ENCODE measurements at regions not wholly inside any gene's neighbourhood (a gene's known extent, or its start where the extent isn't known, plus 50 kb on each side); places are given as distances from the start of the nearest gene placed in this dataset.
"Not testable (repeated sequence)": the region's sequence is repeated elsewhere in the genome, so short reads cannot be mapped to it uniquely, and the experiment has no call there.

- Histone ChIP-seq H3K4me3 (ENCODE audit: low read length) (no peak overlapping the region), H3K9me3 (ENCODE audit: low read length) (no peaks in the 10 kb centered on the region), H3K36me3 (ENCODE audit: insufficient read depth, low read length) (no peaks in the 10 kb centered on the region), H3K27ac (ENCODE audit: low read depth, low read length) (no peak overlapping the region), H3K27me3 (ENCODE audit: insufficient read depth, low read length, poor library complexity, severe bottlenecking) (no peaks in the 10 kb centered on the region), H3K4me1 (ENCODE audit: insufficient read depth, low read length) (no peaks in the 10 kb centered on the region)
- no peak for DNase-seq
- H3K27me3 Mint-ChIP-seq: peaks cover 0 to 4% of the 10 kb centered on the region in 2 donors
- no peaks in the 10 kb centered on the region for H3K9me3 Mint-ChIP-seq
- H3K4me3 Mint-ChIP-seq: no peak overlapping the region
- CTCF ChIA-PET: interaction anchor here (1.1 to 2.7 kb wide), 3 partner anchors 31 to 171 kb away, joined by 4 to 17 read pairs (median 4); no protein-coding TSS in a partner anchor
- no peak overlapping the region for H3K27ac Mint-ChIP-seq
- H3K36me3 Mint-ChIP-seq: no peaks in the 10 kb centered on the region
- POLR2A ChIA-PET: no interaction called here
- H3K4me1 Mint-ChIP-seq: no peaks in the 10 kb centered on the region
Observed at GRCh38 chr1:9459816-9460407, 79.4 kb upstream of the SLC25A33 start.

GRCh38 chr1:9465640-9466039 lies 73.6 kb upstream of the SLC25A33 start:
- Mint-ChIP-seq H3K4me1 (no peaks in the 10 kb centered on the region), H3K9me3 (no peaks in the 10 kb centered on the region), H3K36me3 (no peaks in the 10 kb centered on the region), H3K4me3 (no peak overlapping the region), H3K27ac (no peak overlapping the region), H3K27me3 (peaks cover 8 to 33% of the 10 kb centered on the region in 2 donors)
- no peaks in the 10 kb centered on the region for H3K9me3 ChIP-seq (ENCODE audit: low read length)
- H3K4me3 ChIP-seq (ENCODE audit: low read length): no peak overlapping the region
- H3K4me1 ChIP-seq (ENCODE audit: insufficient read depth, low read length): no peaks in the 10 kb centered on the region
- H3K36me3 ChIP-seq (ENCODE audit: insufficient read depth, low read length): no peaks in the 10 kb centered on the region
- CTCF ChIA-PET: interaction anchor here (2.5 kb wide), 1 partner anchor 10 kb away, joined by 7 read pairs; no protein-coding TSS in a partner anchor
- H3K27ac ChIP-seq (ENCODE audit: low read depth, low read length): no peak overlapping the region
- H3K27me3 ChIP-seq (ENCODE audit: insufficient read depth, low read length, poor library complexity, severe bottlenecking): no peaks in the 10 kb centered on the region
- POLR2A ChIA-PET: no interaction called here
- no peak for DNase-seq

GRCh38 chr1:9466780-9467758 lies 72.2 kb upstream of the SLC25A33 start:
- Mint-ChIP-seq H3K27me3 (peaks cover 8 to 39% of the 10 kb centered on the region in 2 donors), H3K4me1 (no peaks in the 10 kb centered on the region), H3K4me3 (no peak overlapping the region), H3K36me3 (no peaks in the 10 kb centered on the region), H3K9me3 (no peaks in the 10 kb centered on the region), H3K27ac (peak overlapping the region in 2 of 8 donors; percentile 21 to 69)
- Histone ChIP-seq H3K9me3 (ENCODE audit: low read length) (no peaks in the 10 kb centered on the region), H3K4me3 (ENCODE audit: low read length) (no peak overlapping the region), H3K4me1 (ENCODE audit: insufficient read depth, low read length) (no peaks in the 10 kb centered on the region), H3K27ac (ENCODE audit: low read depth, low read length) (no peak overlapping the region), H3K36me3 (ENCODE audit: insufficient read depth, low read length) (no peaks in the 10 kb centered on the region), H3K27me3 (ENCODE audit: insufficient read depth, low read length, poor library complexity, severe bottlenecking) (no peaks in the 10 kb centered on the region)
- DNase-seq: no peak
- POLR2A ChIA-PET: no interaction called here
- CTCF ChIA-PET: no interaction called here

GRCh38 chr1:9469882-9470281 lies 69.4 kb upstream of the SLC25A33 start:
- H3K4me3 ChIP-seq (ENCODE audit: low read length); DNase-seq; CTCF ChIA-PET; H3K27me3 ChIP-seq (ENCODE audit: insufficient read depth, low read length, poor library complexity, severe bottlenecking); POLR2A ChIA-PET; H3K36me3 ChIP-seq (ENCODE audit: insufficient read depth, low read length); H3K4me1 ChIP-seq (ENCODE audit: insufficient read depth, low read length); H3K4me1 Mint-ChIP-seq; H3K27ac Mint-ChIP-seq; H3K9me3 Mint-ChIP-seq; H3K9me3 ChIP-seq (ENCODE audit: low read length); H3K36me3 Mint-ChIP-seq; H3K4me3 Mint-ChIP-seq; H3K27ac ChIP-seq (ENCODE audit: low read depth, low read length): not testable (repeated sequence)
- H3K27me3 Mint-ChIP-seq: peaks cover 10 to 47% of the 10 kb centered on the region in 2 donors

GRCh38 chr1:9471679-9472078 lies 67.6 kb upstream of the SLC25A33 start:
- Histone ChIP-seq H3K27me3 (ENCODE audit: insufficient read depth, low read length, poor library complexity, severe bottlenecking) (no peaks in the 10 kb centered on the region), H3K27ac (ENCODE audit: low read depth, low read length) (no peak overlapping the region), H3K9me3 (ENCODE audit: low read length) (no peaks in the 10 kb centered on the region), H3K4me1 (ENCODE audit: insufficient read depth, low read length) (no peaks in the 10 kb centered on the region), H3K36me3 (ENCODE audit: insufficient read depth, low read length) (no peaks in the 10 kb centered on the region), H3K4me3 (ENCODE audit: low read length) (no peak overlapping the region)
- DNase-seq: no peak
- no peak overlapping the region for H3K27ac Mint-ChIP-seq
- peaks cover 10 to 36% of the 10 kb centered on the region in 2 donors for H3K27me3 Mint-ChIP-seq
- ChIA-PET POLR2A (no interaction called here), CTCF (no interaction called here)
- H3K4me1 Mint-ChIP-seq: no peaks in the 10 kb centered on the region
- H3K36me3 Mint-ChIP-seq: no peaks in the 10 kb centered on the region
- no peaks in the 10 kb centered on the region for H3K9me3 Mint-ChIP-seq
- no peak overlapping the region for H3K4me3 Mint-ChIP-seq

- Histone ChIP-seq H3K27ac (ENCODE audit: low read depth, low read length) (no peak overlapping the region), H3K4me1 (ENCODE audit: insufficient read depth, low read length) (no peaks in the 10 kb centered on the region), H3K4me3 (ENCODE audit: low read length) (no peak overlapping the region), H3K36me3 (ENCODE audit: insufficient read depth, low read length) (no peaks in the 10 kb centered on the region), H3K9me3 (ENCODE audit: low read length) (no peaks in the 10 kb centered on the region), H3K27me3 (ENCODE audit: insufficient read depth, low read length, poor library complexity, severe bottlenecking) (no peaks in the 10 kb centered on the region)
- CTCF ChIA-PET: interaction anchor here (0.5 kb wide), 1 partner anchor 82 kb away, joined by 3 read pairs; no protein-coding TSS in a partner anchor
- H3K9me3 Mint-ChIP-seq: no peaks in the 10 kb centered on the region
- no peaks in the 10 kb centered on the region for H3K36me3 Mint-ChIP-seq
- H3K4me1 Mint-ChIP-seq: no peaks in the 10 kb centered on the region
- POLR2A ChIA-PET: interaction anchor here (0.6 kb wide), 1 partner anchor 27 kb away, joined by 8 read pairs; no protein-coding TSS in a partner anchor
- H3K27ac Mint-ChIP-seq: no peak overlapping the region
- peaks cover 10 to 28% of the 10 kb centered on the region in 2 donors for H3K27me3 Mint-ChIP-seq
- H3K4me3 Mint-ChIP-seq: no peak overlapping the region
- no peak for DNase-seq
Observed at GRCh38 chr1:9472386-9473031, 66.8 kb upstream of the SLC25A33 start.

- Histone ChIP-seq H3K36me3 (ENCODE audit: insufficient read depth, low read length) (no peaks in the 10 kb centered on the region), H3K27ac (ENCODE audit: low read depth, low read length) (no peak overlapping the region), H3K9me3 (ENCODE audit: low read length) (no peaks in the 10 kb centered on the region), H3K4me1 (ENCODE audit: insufficient read depth, low read length) (no peaks in the 10 kb centered on the region), H3K27me3 (ENCODE audit: insufficient read depth, low read length, poor library complexity, severe bottlenecking) (no peaks in the 10 kb centered on the region), H3K4me3 (ENCODE audit: low read length) (no peak overlapping the region)
- ChIA-PET POLR2A (interaction anchor here (0.6 kb wide), 1 partner anchor 26 kb away, joined by 8 read pairs; no protein-coding TSS in a partner anchor), CTCF (interaction anchor here (2.5 kb wide), 1 partner anchor 18 kb away, joined by 7 read pairs; no protein-coding TSS in a partner anchor)
- Mint-ChIP-seq H3K4me1 (no peaks in the 10 kb centered on the region), H3K9me3 (no peaks in the 10 kb centered on the region), H3K4me3 (no peak overlapping the region), H3K27me3 (peaks cover 10 to 20% of the 10 kb centered on the region in 2 donors), H3K27ac (no peak overlapping the region), H3K36me3 (no peaks in the 10 kb centered on the region)
- DNase-seq: no peak
Observed at GRCh38 chr1:9473032-9473807, 66.0 kb upstream of the SLC25A33 start.
